Right lobe of liver (tissue), 4 donors: ENCODE measurements at regions not wholly inside any gene's neighbourhood (a gene's known extent, or its start where the extent isn't known, plus 50 kb on each side); places are given as distances from the start of the nearest gene placed in this dataset.

Experiments
- POLR2A ChIP-seq: fragments of 450-650 bp; IDR thresholded peaks from one replicate; pipeline ENCODE4 v1.6.1; 2017; ENCODE audit warnings: antibody characterized with exemption, mild to moderate bottlenecking
- TF ChIP-seq, protein P1 (sequence below), 4 donors: fragments of 200-600 bp in 3 of 4; fragments of 450-650 bp in 1 of 4; IDR thresholded peaks; one replicate each; pipeline versions ENCODE4 v1.5.1 to v1.8.0; 2016 to 2022; ENCODE audit warnings: antibody characterized with exemption in 4 of 4, mild to moderate bottlenecking in 2 of 4
- donor health status: DM: no; HTN: no; CAD: no.
- donor health status: DM: no; HTN: no; CAD: no.
- donor health status: DM: no; HTN: yes; CAD: no.

DNA sequence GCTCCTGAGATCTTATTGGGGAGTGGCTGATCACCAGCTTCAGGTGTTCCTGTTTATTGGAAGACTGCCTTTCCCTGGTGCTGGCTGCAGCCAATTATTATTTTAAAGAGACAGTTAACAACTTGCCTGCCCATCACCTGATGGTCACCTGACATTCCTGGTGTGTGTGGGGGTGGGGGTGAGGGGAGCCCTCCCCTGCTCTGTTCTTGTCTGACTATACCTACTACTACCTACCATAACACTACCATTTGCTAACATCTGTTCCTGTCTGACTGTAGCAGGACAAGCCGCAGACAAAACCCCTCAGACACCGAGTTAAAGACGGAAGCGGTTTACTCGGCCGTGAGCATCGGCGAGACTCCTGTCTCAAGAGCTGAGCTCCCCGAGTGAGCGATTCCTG is 54.9 kb upstream of the NBPF3 start:
- TF ChIP-seq, protein P1, sequence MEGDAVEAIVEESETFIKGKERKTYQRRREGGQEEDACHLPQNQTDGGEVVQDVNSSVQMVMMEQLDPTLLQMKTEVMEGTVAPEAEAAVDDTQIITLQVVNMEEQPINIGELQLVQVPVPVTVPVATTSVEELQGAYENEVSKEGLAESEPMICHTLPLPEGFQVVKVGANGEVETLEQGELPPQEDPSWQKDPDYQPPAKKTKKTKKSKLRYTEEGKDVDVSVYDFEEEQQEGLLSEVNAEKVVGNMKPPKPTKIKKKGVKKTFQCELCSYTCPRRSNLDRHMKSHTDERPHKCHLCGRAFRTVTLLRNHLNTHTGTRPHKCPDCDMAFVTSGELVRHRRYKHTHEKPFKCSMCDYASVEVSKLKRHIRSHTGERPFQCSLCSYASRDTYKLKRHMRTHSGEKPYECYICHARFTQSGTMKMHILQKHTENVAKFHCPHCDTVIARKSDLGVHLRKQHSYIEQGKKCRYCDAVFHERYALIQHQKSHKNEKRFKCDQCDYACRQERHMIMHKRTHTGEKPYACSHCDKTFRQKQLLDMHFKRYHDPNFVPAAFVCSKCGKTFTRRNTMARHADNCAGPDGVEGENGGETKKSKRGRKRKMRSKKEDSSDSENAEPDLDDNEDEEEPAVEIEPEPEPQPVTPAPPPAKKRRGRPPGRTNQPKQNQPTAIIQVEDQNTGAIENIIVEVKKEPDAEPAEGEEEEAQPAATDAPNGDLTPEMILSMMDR (IDR thresholded peaks at IDR 0.05), result no peak
- TF ChIP-seq POLR2A, result no peak
